Renal cortex interstitium (tissue), 11 donors: ENCODE measurements at regions not wholly inside any gene's neighbourhood (a gene's known extent, or its start where the extent isn't known, plus 50 kb on each side); places are given as distances from the start of the nearest gene placed in this dataset.
"Not testable (repeated sequence)": the region's sequence is repeated elsewhere in the genome, so short reads cannot be mapped to it uniquely, and the experiment has no call there.

ENCODE experiments used
- DNase-seq, 11 donors: peaks; one replicate each; pipeline ENCODE4 v3.0.0-alpha.2; 2013; ENCODE audit warnings: low read depth in 9 of 11, low spot score in 4 of 11; ENCODE audit errors: extremely low read depth in 1 of 11

- no peak for DNase-seq
Observed at GRCh38 chr6:67887747-67888545, 747.1 kb upstream of the ADGRB3 start.

GRCh38 chr6:67887419-67887746 lies 747.7 kb upstream of the ADGRB3 start:
- DNase-seq: no peak

DNA sequence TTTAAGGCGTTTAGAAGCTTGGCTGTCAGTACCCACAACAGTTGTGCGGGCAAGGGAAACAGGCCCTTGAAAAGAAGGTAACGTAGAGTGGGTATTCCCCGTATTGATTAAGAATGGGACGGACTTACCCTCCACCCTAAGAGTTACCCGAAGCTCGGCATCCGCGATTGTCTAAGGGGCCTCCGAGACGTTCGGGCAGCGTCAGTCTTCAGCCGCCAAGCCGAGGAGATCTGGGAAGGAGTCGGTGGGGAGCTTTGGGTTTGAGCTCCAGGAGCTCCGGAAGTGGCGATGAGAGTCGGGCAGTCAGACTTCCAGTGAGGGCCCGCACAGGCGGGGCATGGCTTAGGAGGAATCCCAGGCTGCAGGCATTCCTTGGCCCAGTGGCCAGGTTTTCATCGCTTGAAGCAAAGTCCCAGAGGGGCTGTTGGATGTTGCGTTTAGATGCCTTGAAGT lies 748.2 kb upstream of the ADGRB3 start:
- no peak for DNase-seq

DNA sequence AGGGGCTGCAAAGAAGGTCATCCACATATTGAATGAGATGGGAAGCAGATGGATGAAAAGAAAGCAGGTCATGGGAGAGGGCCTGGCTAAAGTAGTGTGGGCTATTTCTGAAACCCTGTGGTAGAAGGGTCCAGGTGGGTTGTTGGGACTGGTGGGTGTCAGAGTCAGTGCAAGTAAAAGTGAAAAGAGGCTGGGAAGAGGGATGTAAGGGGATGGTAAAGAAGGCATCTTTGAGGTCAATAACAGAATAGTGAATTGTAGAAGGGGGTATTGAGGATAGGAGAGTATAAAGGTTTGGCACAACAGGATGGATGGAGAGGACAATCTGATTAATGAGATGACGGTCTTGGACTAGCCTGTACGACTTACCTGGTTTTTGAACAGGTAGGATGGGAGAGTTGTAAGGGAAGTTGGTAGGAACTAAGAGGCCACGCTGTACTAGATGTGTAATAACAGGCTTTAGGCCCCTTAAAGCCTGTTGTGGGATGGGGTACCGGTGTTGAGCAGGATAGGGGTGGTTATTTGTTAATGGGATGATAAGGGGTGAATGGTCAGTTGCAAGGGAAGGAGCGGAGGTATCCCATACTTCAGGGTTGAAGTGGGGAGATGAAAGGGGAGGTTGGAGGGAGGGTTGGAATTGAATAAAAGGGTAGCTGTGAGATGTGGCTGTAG lies 748.9 kb upstream of the ADGRB3 start:
- DNase-seq: no peak

DNA sequence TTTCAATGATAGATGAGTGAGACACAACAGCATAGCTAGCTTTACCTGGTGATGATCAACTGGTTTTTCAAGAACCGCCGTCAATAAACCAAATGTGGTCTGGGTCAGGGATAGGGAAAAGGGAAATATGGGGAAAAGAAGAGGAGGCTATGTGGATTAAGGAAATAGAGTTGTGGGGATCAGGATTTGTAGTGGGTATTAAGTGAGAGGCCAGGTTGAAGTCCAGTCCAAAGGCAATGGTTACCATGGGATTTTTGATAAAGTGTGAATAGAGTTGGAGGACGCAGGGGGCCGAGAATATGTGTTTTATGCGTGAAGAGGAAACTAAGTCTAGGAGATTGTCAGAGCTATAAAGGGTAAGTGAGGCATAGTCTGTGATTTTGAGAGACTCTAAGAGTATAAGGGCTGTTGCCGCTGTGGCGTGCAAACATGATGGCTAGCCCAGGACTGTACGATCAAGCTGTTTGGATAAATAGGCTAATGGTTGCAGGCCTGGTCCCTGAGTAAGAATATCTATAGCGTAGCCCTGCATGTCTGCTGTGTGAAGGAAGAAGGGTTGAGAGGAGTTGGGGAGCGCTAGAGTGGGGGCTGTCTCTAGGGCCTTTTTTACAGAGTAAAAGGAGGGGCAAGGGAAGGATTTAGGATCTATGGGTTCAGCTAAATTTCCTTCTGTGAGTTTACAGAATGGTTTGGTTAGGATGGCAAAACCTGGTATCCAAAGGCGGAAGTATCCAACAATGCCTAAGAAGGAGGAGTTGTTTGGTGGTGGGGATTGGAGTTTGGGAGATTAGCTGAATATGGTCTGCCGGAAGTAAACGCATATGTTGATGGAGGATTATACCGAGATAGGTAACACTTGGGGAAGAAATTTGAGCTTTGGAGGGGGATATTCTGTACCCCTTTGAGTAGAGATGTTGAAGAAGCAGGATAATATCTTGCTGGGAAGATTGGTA lies 749.7 kb upstream of the ADGRB3 start:
- DNase-seq: no peak

- DNase-seq: no peak
Observed at GRCh38 chr6:67884442-67884841, 750.6 kb upstream of the ADGRB3 start.

DNA sequence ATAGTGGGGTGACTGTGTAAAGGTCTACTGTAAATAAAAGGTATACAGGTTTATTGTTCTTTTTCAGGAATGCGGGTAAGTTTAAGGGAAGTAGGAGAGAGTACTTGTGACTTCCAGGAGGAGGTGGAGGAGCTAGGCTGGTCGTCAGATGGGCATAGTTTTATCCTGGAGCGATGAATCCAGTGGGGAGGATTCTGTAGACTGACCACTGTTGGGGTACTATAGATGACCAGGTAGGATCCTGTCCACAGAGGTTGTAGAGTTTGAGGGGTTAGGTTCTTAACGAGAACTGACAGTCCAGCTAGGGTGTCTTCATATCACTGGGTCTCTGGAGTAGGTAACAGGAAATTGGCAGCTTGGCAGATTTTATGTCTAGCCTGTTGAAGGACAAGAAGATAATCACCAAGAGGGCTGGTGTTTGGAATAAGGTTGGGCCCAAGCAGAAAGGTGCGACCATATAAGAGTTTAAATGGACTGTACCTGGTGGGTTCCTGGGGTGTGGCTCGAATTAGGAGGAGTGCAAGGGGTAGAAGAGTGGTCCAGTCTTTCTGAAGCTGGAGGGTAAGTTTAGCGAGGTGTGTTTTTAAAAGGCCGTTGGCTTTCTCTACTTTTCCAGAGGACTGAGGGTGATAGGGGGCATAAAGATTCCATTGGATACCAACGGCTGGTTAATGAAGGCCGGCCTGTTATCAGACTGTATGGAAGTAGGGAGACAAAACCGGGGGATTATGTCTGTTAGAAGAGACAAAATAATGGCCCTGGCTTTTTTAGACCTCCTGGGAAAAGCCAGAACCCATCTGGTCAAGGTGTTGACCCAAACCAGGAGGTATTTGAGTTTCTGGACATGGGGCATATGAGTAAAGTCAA lies 751.3 kb upstream of the ADGRB3 start:
- DNase-seq: no peak

GRCh38 chr6:67882436-67883311 lies 752.4 kb upstream of the ADGRB3 start:
- DNase-seq: no peak

DNA sequence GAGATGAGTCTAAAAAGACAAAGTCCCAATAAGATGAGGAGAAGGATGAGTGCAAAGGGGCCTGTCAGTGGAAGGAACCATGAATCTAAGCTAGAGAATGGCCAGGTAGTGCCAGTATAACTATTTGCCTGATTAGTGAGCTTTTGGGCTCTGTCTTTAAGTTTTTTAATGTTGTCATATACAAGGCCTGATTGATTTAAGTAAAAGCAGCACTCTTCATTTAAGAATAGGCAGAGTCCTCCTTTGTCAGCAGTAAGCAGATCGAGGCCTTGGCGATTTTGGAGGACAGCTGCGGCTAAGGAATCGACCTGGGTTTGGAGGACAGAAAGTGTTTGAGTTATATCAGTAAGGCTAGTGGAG lies 753.4 kb upstream of the ADGRB3 start:
- DNase-seq: no peak

GRCh38 chr6:67880939-67881705 lies 754.0 kb upstream of the ADGRB3 start:
- no peak for DNase-seq

- DNase-seq: not testable (repeated sequence)
Observed at GRCh38 chr6:67880343-67880742, 754.7 kb upstream of the ADGRB3 start.

- DNase-seq: not testable (repeated sequence)
Observed at GRCh38 chr6:67879928-67880327, 755.2 kb upstream of the ADGRB3 start.

- DNase-seq: not testable (repeated sequence)
Observed at GRCh38 chr6:67879105-67879904, 755.8 kb upstream of the ADGRB3 start.

- DNase-seq: not testable (repeated sequence)
Observed at GRCh38 chr6:67878216-67878615, 756.9 kb upstream of the ADGRB3 start.

GRCh38 chr6:67877288-67877687 lies 757.8 kb upstream of the ADGRB3 start:
- DNase-seq: no peak

DNA sequence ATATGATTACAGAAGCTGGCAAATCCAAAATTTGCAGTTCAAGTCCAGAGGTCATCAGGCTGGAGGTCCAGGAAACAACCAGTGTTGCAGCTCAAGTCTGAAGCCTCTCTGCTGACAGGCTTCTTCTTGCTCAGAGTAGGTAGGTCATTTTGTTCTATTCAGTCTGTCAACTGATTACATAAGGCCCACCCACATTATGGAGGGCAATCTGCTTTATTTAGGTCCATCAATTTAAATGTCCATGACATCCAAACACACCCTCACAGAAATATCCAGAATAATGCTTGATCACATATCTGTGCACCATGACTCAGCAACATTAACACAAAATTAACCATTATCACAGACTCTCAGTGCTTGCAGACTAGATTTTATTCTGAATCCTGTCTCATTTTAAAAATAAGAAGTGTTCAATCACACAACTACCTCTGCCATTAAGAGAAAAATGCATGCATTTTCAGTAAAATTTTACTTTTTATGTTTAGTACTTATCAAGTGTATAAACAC lies 759.2 kb upstream of the ADGRB3 start:
- DNase-seq: no peak
